Suppressor macrophage treated with lipopolysaccharide for 4 hours (primary cell): ENCODE measurements at regions not wholly inside any gene's neighbourhood (a gene's known extent, or its start where the extent isn't known, plus 50 kb on each side); places are given as distances from the start of the nearest gene placed in this dataset.
"Not testable (repeated sequence)": the region's sequence is repeated elsewhere in the genome, so short reads cannot be mapped to it uniquely, and the experiment has no call there.

Source experiments
- DNase-seq: peaks from one replicate; pipeline ENCODE4 v3.0.0-alpha.2; 2020

DNA sequence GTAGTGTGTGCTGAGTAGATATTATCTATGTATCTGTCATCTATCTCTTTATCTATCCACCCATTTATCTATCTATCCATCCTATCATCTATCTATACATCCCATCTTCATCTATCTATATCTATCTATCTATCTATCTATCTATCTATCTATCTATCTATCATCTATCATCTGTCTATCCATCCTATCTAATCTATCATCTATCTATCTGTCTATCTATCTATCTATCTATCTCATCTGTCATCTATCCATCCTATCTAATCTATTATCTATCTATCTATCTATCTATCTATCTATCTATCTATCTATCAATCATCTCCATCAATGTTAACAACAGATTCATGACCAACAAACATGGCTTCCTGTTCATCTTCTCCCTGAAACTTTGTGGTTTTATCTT is 90.5 kb upstream of the SLC24A3 start:
- no peak for DNase-seq

DNA sequence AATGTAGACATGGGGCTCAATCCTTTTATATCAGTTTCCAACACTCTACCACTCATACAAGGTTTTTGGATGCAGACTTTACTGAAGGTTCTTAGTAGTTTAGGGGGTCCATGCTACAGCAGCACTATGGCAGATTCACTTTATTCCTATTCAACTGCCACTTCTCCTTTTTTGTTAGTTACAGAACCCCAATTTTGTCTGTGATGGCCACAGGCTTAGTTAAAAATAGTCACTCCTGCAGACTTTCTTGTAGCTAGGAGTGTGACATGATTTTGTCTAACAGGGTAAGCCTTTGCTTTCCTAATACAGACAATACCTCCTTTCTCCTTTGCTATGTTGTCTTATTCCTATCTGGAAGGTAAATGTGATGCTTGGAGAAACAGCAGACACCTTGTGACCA is 90.0 kb upstream of the SLC24A3 start:
- DNase-seq = no peak

DNA sequence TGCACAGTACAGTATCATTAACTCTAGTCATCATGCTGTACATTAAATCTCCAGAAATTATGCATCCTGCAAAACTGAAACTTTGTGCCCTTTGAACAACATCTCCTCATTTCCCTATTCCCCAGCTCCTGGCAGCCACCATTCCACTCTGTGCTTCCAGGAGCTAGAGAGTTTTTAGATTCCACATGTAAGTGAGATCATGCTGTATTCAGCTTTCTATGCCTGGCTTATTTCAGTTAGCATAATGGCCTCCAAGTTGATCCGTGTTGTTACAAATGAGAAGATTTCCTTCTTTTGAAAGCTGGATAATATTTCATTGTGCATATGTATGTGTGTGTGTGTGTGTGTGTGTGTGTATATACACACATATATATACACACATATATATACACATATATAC is 86.9 kb upstream of the SLC24A3 start:
- no peak for DNase-seq

DNA sequence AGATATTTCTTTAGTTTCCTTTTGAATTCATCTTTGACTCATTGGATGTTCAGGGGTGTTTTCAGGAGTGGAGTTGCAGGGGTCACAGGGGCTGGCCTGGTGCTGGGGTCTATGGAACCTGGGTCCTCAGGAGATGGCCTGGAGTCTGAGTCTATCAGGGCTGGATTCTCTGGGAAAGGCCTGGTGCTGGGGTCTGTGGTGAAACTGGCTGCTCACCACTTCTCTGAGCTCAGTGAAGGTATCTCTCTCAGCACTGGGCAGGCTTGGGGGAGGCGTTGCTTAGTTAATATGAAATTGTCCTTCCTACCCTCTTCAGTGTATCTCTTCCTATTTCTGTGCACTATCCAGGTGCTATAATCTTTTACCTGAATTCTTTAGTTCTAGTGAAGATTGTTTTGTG is 83.1 kb upstream of the SLC24A3 start:
- no peak for DNase-seq

DNA sequence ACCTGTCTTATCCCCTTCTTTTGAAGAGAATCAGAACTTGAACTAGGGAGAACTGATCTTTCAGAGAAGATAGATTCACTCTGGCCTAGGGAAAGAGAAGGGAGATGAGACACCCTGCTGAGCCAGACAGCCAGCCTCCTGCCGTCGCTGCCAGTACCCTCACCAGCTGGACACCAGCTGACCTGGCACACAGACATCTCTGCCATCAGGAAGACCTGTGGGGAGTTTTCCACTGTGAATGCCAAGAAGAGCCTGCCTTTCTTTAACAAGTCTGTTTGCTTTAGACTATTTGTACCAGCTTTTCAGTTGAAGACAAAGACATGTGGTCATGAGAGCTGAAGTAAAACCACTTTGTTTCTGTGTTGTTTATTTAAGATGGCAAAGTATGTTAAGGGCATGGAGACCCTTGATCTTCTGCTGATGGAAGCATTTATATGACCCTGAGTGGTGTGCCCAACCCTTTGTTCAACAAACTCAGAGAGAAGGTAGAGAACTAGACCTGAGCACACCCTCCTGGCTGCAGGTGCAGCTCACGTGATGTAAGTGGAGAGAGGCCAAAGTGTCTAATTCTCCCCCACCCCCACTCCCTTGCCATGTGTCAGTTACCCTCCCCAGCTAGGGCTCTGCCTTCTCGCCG is 82.3 kb upstream of the SLC24A3 start:
- DNase-seq = no peak

DNA sequence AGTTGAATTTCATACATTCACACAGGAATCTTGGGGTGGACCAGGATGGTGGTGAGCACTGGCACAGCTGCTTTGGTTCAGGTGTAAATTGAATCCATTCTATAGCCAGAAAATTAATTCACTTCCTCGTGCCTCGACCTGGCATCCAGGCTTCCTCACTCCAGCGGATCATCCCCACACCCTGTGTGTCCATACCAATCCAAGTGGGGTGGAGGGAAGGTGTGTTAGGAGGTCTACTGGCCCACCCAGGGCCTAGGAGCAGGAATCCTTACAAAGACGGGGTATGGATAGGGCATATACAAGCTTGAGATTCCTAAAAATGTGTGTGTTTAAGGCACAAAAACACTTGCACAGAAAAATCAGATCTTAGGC is 81.8 kb upstream of the SLC24A3 start:
- DNase-seq = no peak

DNA sequence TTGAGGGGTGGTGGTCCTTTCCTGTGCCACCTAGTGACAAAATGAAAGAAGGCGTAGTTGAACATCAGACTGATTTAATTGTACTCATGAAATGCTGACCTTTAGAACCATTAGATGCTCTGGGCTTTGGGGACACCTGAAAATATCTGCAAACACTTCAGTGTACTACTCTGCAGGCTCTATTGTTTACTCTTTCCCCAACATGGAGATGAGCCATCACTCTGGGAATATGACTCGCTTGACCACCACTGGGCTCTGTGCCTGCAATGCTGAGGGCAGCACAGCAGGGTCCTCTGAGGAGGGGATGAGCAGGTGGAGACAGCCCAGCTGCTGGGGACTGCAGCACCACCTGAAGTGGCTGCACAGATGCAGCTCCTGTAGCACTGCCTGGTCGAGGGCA is 74.8 kb upstream of the SLC24A3 start:
- no peak for DNase-seq

DNA sequence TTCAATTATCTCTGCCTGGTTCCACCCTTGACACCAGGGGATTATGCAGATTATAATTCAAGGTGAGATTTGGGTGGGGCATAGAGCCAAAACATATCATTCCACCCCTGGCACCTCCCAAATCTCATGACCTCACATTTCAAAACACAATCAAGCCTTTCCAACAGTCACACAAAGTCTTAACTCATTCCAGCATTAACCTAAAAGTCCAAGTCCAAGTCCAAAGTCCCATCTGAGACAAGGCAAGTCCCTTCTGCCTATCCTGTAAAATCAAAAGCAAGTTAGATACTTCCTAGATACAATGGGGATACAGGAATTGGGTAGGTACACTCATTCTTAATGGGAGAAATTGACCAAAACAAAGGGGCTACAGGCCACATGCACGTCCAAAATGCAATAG is 73.7 kb upstream of the SLC24A3 start:
- no peak for DNase-seq

DNA sequence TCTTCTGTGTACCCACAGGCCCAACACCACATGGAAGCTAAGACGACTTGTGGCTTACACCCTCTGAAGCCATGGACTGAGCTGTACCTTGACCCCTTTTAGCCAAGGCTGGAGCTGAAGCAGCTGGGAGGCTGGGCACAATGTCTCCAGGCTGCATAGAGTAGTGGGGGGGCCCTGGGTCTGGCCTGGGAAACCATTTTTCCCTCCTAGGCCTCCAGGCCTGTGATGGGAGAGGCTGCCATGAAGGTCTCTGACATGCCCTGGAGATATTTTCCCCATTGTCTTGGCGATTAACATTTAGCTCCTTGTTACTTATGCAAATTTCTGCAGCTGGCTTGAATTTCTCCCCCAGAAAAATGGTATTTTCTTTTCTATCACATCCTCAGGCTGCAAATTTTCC is 72.9 kb upstream of the SLC24A3 start:
- not testable (repeated sequence) for DNase-seq

DNA sequence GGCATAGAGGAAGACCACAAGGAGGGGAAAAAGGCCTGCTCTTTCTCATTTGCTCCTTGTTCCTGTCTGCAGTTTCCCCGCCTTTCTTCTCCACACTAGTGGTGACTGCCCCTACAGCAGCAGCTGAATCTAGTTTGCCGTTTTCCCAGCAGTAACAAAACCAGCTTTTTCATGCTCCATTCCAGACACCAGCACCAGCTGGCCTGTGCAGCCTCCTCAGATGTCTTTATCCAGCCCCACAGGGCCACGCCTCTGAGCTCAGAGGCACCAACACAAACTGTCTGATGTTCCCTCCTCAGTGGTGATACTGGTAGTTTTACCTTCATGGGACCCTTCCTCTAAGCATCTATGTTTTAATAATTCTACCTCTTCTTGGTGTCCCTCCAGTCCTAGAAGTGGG is 70.4 kb upstream of the SLC24A3 start:
- DNase-seq = no peak

DNA sequence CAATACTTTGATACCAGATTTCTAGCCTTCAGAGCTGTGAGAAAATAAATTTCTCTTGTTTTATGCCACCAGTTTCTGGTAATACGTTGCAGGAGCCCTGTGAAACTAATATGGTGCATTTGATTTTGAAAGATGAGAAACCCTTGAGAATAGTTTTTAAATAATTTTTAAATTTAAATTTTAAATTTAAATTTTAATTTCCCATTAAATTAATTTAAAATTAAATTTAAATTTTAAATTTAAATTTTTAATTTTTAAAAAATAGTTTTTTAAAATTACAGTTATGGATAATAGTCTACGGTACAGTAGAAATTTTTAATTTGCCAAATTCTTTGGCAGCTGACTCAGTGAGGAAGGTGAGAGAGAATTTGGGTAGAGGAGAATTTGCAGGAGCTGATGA is 68.6 kb upstream of the SLC24A3 start:
- no peak for DNase-seq

DNA sequence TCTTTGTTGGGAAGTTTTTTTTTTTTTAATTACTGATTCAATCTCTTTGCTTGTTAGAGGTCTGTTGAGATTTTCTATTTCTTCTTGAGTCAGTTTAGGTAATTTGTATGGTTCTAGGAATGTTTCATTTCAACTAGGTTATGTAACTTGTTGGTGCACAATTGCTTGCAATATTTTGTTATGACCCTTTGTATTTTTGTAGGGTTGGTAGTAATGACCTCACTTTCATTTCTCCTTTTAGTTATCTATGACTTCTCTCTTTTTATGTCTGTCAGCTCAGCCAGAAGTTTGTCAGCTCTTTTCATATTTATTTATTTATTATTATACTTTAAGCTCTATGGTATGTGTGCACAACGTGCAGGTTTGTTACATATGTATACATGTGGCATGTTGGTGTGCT is 51.1 kb upstream of the SLC24A3 start:
- peak; percentile 26 for DNase-seq
